Mesenchymal stem cell (in vitro differentiated cells and primary cell): ENCODE measurements at regions not wholly inside any gene's neighbourhood (a gene's known extent, or its start where the extent isn't known, plus 50 kb on each side); places are given as distances from the start of the nearest gene placed in this dataset.
A peak's percentile ranks its signal among the peaks of the same experiment; 100 is the strongest.

Experiments used
- DNase-seq: peaks from one replicate; pipeline ENCODE4 v3.0.0-alpha.2; 2013
- H2AFZ ChIP-seq: one replicate; pipeline ENCODE4 v1.6.1; 2013; ENCODE audit warnings: low read depth, mild to moderate bottlenecking, control low read depth, inconsistent platforms, low read length, moderate library complexity
- H2AK5ac ChIP-seq: 2 replicates; pipeline ENCODE4 v1.6.1; 2013; ENCODE audit warnings: low read length, moderate library complexity, mild to moderate bottlenecking, inconsistent platforms; ENCODE audit not compliant: severe bottlenecking
- H2BK120ac ChIP-seq: one replicate; pipeline ENCODE4 v1.6.1; 2013; ENCODE audit warnings: low read depth, mild to moderate bottlenecking, inconsistent platforms, low read length, moderate library complexity
- H2BK12ac ChIP-seq, 2 experiments: one replicate each; pipeline ENCODE4 v1.6.1; 2013; ENCODE audit warnings: inconsistent platforms in 2 of 2, low read length in 2 of 2, mild to moderate bottlenecking in 2 of 2, moderate library complexity in 2 of 2, control low read depth in 1 of 2
- H2BK15ac ChIP-seq: one replicate; pipeline ENCODE4 v1.6.1; 2013; ENCODE audit warnings: mild to moderate bottlenecking, low read depth, inconsistent platforms; ENCODE audit not compliant: poor library complexity, severe bottlenecking
- H2BK5ac ChIP-seq: 2 replicates; pipeline ENCODE4 v1.6.1; 2013; ENCODE audit warnings: low read depth, mild to moderate bottlenecking, low read length, control low read depth, inconsistent platforms; ENCODE audit not compliant: poor library complexity, severe bottlenecking
- H3K14ac ChIP-seq, 2 experiments: one replicate each; pipeline ENCODE4 v1.6.1; 2013; ENCODE audit warnings: inconsistent platforms in 2 of 2, low read length in 2 of 2, control low read depth in 1 of 2, mild to moderate bottlenecking in 1 of 2, moderate library complexity in 1 of 2
- H3K18ac ChIP-seq, 2 experiments: one replicate each; pipeline ENCODE4 v1.6.1; 2013; ENCODE audit warnings: inconsistent platforms in 2 of 2, low read length in 2 of 2, control low read depth in 1 of 2, low read depth in 1 of 2, mild to moderate bottlenecking in 1 of 2
- H3K23ac ChIP-seq, 2 experiments: one replicate each; pipeline ENCODE4 v1.6.1; 2013; ENCODE audit warnings: inconsistent platforms in 2 of 2, low read length in 2 of 2, mild to moderate bottlenecking in 2 of 2, moderate library complexity in 2 of 2, control low read depth in 1 of 2
- H3K27ac ChIP-seq: 2 replicates; pipeline ENCODE4 v1.5.1; 2013; ENCODE audit warnings: mild to moderate bottlenecking, moderate library complexity, low read length, control low read depth, inconsistent platforms; ENCODE audit not compliant: poor library complexity, severe bottlenecking
- H3K27me3 ChIP-seq, 2 experiments: 2 replicates each; pipeline versions ENCODE4 v1.6.1 to v1.7.0; 2013; ENCODE audit warnings: low read length in 2 of 2, mild to moderate bottlenecking in 2 of 2, moderate library complexity in 2 of 2, control low read depth in 1 of 2, inconsistent platforms in 1 of 2; ENCODE audit not compliant: control insufficient read depth in 1 of 2, insufficient read depth in 1 of 2
- H3K36me3 ChIP-seq, 2 experiments: 2 replicates each; pipeline versions ENCODE4 v1.6.1 to v1.7.0; 2013; ENCODE audit warnings: low read length in 2 of 2, control low read depth in 1 of 2, inconsistent platforms in 1 of 2, low read depth in 1 of 2, mild to moderate bottlenecking in 1 of 2; ENCODE audit not compliant: insufficient read depth in 2 of 2, control insufficient read depth in 1 of 2
- H3K4ac ChIP-seq, 2 experiments: one replicate each; pipeline ENCODE4 v1.6.1; 2013; ENCODE audit warnings: inconsistent platforms in 2 of 2, low read length in 2 of 2, mild to moderate bottlenecking in 2 of 2, moderate library complexity in 2 of 2, control low read depth in 1 of 2, low read depth in 1 of 2
- H3K4me1 ChIP-seq: 2 replicates; pipeline ENCODE4 v1.6.1; 2013; ENCODE audit warnings: low read depth, low read length, control low read depth; ENCODE audit not compliant: control insufficient read depth, insufficient read depth
- H3K4me2 ChIP-seq: 2 replicates; pipeline ENCODE4 v1.6.1; 2013; ENCODE audit warnings: low read length, mild to moderate bottlenecking, inconsistent platforms; ENCODE audit not compliant: poor library complexity, severe bottlenecking
- H3K4me3 ChIP-seq, 2 experiments: 2 replicates each; pipeline versions ENCODE4 v1.5.1 to v1.7.0; 2013; ENCODE audit warnings: low read length in 2 of 2, mild to moderate bottlenecking in 2 of 2, control low read depth in 1 of 2, low read depth in 1 of 2; ENCODE audit not compliant: insufficient read depth in 1 of 2
- H3K79me1 ChIP-seq: replicated peaks from 2 replicates; pipeline ENCODE4 v1.6.1; 2013; ENCODE audit warnings: mild to moderate bottlenecking, control low read depth, low read length, inconsistent platforms; ENCODE audit not compliant: poor library complexity, severe bottlenecking
- H3K9ac ChIP-seq: 2 replicates; pipeline ENCODE4 v1.7.0; 2013; ENCODE audit warnings: mild to moderate bottlenecking, low read length, moderate library complexity
- H3K9me3 ChIP-seq: 2 replicates; pipeline ENCODE4 v1.7.0; 2013; ENCODE audit warnings: mild to moderate bottlenecking, low read length; ENCODE audit not compliant: control insufficient read depth
- H4K8ac ChIP-seq: one replicate; pipeline ENCODE4 v1.6.1; 2013; ENCODE audit warnings: inconsistent platforms, mild to moderate bottlenecking, low read length, moderate library complexity
- H4K91ac ChIP-seq: one replicate; pipeline ENCODE4 v1.6.1; 2013; ENCODE audit warnings: mild to moderate bottlenecking, low read length, inconsistent platforms
- WGBS: methylation state at CpG from one replicate; pipeline ENCODE4 v1.1.7; 2013; ENCODE audit warnings: mixed read lengths; 5-methylcytosine and 5-hydroxymethylcytosine counted together

GRCh38 chr13:105928048-105928447 is 607.4 kb downstream of the EFNB2 start:
- H3K23ac ChIP-seq: no peak overlapping the region
- H3K27ac ChIP-seq: no peak overlapping the region
- H3K4me2 ChIP-seq: no peak overlapping the region
- no peak overlapping the region for H2AFZ ChIP-seq
- H4K8ac ChIP-seq: peak overlapping the region; percentile 67
- H3K4me3 ChIP-seq: no peak overlapping the region
- no peak overlapping the region for H2BK5ac ChIP-seq
- no peak overlapping the region for H2BK12ac ChIP-seq
- H3K9ac ChIP-seq: no peak overlapping the region
- peak overlapping the region in 1 of 2 experiments; percentile 61 for H3K4ac ChIP-seq
- H2BK120ac ChIP-seq: no peak overlapping the region
- H3K9me3 ChIP-seq: no peaks in the 10 kb centered on the region
- no peaks in the 10 kb centered on the region for H3K4me1 ChIP-seq
- no peak overlapping the region for H2AK5ac ChIP-seq
- H3K27me3 ChIP-seq: no peaks in the 10 kb centered on the region
- no peaks in the 10 kb centered on the region for H3K36me3 ChIP-seq
- WGBS: 88% methylated on average over 1 of the region's 1 CpG
- no peak for DNase-seq
- no peak overlapping the region for H4K91ac ChIP-seq
- no peak overlapping the region for H3K18ac ChIP-seq
- no peak overlapping the region for H3K14ac ChIP-seq
- no peak overlapping the region for H2BK15ac ChIP-seq
- H3K79me1 ChIP-seq: no peaks in the 10 kb centered on the region

GRCh38 chr13:105925496-105925895 is 610.0 kb downstream of the EFNB2 start:
- Histone ChIP-seq H3K79me1 (no peaks in the 10 kb centered on the region), H3K9ac (no peak overlapping the region), H2BK12ac (no peak overlapping the region), H2BK15ac (no peak overlapping the region), H4K8ac (no peak overlapping the region), H3K4ac (no peak overlapping the region), H3K9me3 (no peaks in the 10 kb centered on the region), H3K36me3 (no peaks in the 10 kb centered on the region), H3K18ac (no peak overlapping the region), H2AFZ (no peak overlapping the region), H3K4me1 (no peaks in the 10 kb centered on the region), H2AK5ac (no peak overlapping the region), H3K4me3 (no peak overlapping the region), H3K4me2 (no peak overlapping the region), H3K14ac (no peak overlapping the region), H3K27me3 (no peaks in the 10 kb centered on the region), H4K91ac (no peak overlapping the region), H3K23ac (no peak overlapping the region), H2BK5ac (no peak overlapping the region), H2BK120ac (no peak overlapping the region), H3K27ac (no peak overlapping the region)
- peak; percentile 67 for DNase-seq
- WGBS: no CpG with 5 or more reads among the region's 2 CpGs

- Histone ChIP-seq H2AFZ (no peak overlapping the region), H3K18ac (no peak overlapping the region), H2BK12ac (no peak overlapping the region), H3K9me3 (no peaks in the 10 kb centered on the region), H4K91ac (no peak overlapping the region), H2BK120ac (no peak overlapping the region), H3K4me2 (no peak overlapping the region), H2BK15ac (no peak overlapping the region), H2AK5ac (no peak overlapping the region), H4K8ac (no peak overlapping the region), H3K14ac (no peak overlapping the region), H2BK5ac (no peak overlapping the region), H3K9ac (no peak overlapping the region), H3K36me3 (no peaks in the 10 kb centered on the region), H3K23ac (no peak overlapping the region), H3K4me1 (peaks cover 2% of the 10 kb centered on the region), H3K79me1 (no peaks in the 10 kb centered on the region), H3K4ac (no peak overlapping the region), H3K4me3 (no peak overlapping the region), H3K27me3 (no peaks in the 10 kb centered on the region), H3K27ac (no peak overlapping the region)
- no peak for DNase-seq
- WGBS: 83% methylated on average over 2 of the region's 3 CpGs
Observed at GRCh38 chr13:105921711-105922110, 613.8 kb downstream of the EFNB2 start.

GRCh38 chr13:105920370-105920769 is 615.1 kb downstream of the EFNB2 start:
- Histone ChIP-seq H3K9ac (no peak overlapping the region), H3K23ac (no peak overlapping the region), H4K91ac (no peak overlapping the region), H3K4me1 (peaks cover 2% of the 10 kb centered on the region), H3K14ac (no peak overlapping the region), H2BK15ac (no peak overlapping the region), H2AK5ac (no peak overlapping the region), H3K4me2 (no peak overlapping the region), H2AFZ (no peak overlapping the region), H2BK12ac (no peak overlapping the region), H3K4me3 (no peak overlapping the region), H4K8ac (no peak overlapping the region), H3K36me3 (no peaks in the 10 kb centered on the region), H3K27me3 (no peaks in the 10 kb centered on the region), H2BK5ac (no peak overlapping the region), H3K79me1 (no peaks in the 10 kb centered on the region), H2BK120ac (no peak overlapping the region), H3K4ac (peak overlapping the region in 1 of 2 experiments; percentile 15), H3K27ac (no peak overlapping the region), H3K18ac (no peak overlapping the region), H3K9me3 (no peaks in the 10 kb centered on the region)
- peak; percentile 88 for DNase-seq
- 8% methylated on average over 4 of the region's 4 CpGs for WGBS
